GM19043 (cell line): ENCODE measurements at regions not wholly inside any gene's neighbourhood (a gene's known extent, or its start where the extent isn't known, plus 50 kb on each side); places are given as distances from the start of the nearest gene placed in this dataset.
"Not testable (repeated sequence)": the region's sequence is repeated elsewhere in the genome, so short reads cannot be mapped to it uniquely, and the experiment has no call there.

ENCODE experiments used
- ATAC-seq: cut with Tn5 transposase; IDR thresholded peaks from one replicate; pipeline ENCODE4 v1.9.1; 2021; ENCODE audit warnings: low read depth; ENCODE audit not compliant: unreplicated experiment

GRCh38 chr4:63123441-63123840 lies 1285.8 kb downstream of the TECRL start:
- ATAC-seq = no peak

DNA sequence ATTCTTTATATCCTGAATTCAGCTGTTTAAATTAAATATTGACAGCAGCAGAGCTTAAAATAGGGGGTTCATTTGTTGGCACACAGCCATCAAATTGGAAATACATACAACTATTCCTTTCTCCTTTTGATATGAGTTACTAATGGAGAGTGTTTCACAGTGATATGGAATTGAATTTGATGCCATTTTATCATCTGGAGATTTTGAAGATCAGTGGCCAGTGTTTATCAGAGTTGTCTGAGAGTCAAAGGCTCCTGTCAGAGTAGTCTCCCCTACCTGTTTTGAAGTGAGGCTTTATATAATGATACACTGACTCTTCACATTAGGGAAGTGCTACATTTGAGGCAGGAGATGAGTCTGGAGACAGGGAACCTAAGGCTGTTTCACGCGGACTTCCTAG lies 1286.3 kb downstream of the TECRL start:
- ATAC-seq = no peak

- no peak for ATAC-seq
These were observed 1302.7 kb downstream of the TECRL start for GRCh38 chr4:63106600-63106999.

- ATAC-seq = no peak
These were observed 1303.4 kb downstream of the TECRL start for GRCh38 chr4:63105839-63106238.

DNA sequence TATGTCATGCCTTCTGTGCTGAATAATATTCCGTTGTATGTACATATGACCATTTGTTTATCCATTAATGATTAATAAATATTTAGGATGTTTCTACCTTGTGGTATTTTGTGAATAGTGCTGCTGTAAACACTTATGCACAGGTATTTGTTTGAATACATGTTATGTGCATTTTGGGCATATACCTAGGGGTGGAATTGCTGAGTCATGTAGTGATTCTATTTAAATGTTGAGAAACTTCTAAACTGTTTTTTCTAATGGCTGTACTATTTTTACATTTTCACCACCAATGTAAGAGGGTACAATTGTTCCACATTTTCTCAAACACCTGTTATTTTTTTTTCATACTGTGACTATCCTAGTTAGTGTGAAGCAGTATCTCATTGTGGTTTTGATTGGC lies 1318.6 kb downstream of the TECRL start:
- ATAC-seq = no peak

DNA sequence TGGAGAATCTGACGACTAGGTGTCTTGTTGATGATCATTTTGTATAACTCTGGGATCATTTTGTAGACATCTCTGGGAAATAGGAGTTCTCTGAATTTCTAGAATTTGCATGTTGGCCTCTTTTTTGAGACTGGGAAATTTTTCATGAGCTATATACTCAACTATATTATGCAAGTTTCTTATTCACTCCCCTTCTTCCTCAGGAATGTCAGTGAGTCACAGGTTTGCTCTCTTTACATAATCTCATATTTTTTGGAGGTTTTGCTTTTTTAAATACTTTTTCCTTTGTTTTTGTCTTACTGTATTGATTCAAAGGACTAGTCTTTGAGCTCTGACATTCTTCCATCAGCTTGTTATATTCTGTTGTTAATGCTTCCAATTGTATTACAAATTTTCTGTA lies 1324.2 kb downstream of the TECRL start:
- ATAC-seq = no peak

GRCh38 chr4:63080934-63081333 lies 1328.3 kb downstream of the TECRL start:
- no peak for ATAC-seq

DNA sequence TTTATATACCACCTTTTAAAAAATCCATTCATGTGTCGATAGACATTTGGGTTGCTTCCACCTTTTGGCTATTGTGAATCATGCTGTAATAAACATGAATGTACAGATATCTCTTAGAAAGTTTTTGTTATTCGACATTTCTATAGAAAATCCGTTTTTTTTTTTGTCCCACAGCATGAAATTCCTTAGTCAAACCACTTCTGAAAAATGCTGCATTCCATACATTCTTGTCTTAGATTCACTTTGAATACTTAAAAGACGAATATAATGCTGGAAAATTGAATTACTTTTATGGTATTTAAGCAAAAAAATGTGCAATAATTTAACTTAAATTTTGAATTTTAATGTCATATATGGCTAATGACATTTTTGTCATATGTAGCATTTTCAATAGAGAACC lies 1345.5 kb downstream of the TECRL start:
- no peak for ATAC-seq

GRCh38 chr4:63062891-63063290 lies 1346.4 kb downstream of the TECRL start:
- ATAC-seq = not testable (repeated sequence)

DNA sequence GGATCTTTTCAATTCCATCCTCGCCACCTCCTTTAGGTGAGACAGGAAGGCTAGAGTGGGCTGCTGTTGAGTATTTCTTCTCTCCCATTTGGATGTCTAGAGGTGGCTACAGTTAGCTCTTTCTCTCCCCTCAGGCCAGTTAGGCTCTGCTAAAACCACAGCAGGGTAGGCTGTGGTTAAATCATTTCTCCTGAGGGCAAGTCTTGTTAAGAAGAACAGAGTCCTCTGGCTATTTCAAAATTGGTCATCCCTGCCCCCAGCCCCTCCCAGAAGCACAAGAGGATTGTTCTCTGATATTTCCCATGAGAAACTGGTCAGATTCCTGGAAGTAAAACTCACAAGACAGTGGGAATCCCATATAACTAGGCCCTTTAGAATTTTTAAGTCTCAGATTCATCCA lies 1359.5 kb downstream of the TECRL start:
- no peak for ATAC-seq

- ATAC-seq = no peak
These were observed 1360.0 kb downstream of the TECRL start for GRCh38 chr4:63049278-63049677.

- ATAC-seq = no peak
These were observed 1372.9 kb downstream of the TECRL start for GRCh38 chr4:63036159-63036866.

- no peak for ATAC-seq
These were observed 1379.9 kb downstream of the TECRL start for GRCh38 chr4:63029380-63029779.

DNA sequence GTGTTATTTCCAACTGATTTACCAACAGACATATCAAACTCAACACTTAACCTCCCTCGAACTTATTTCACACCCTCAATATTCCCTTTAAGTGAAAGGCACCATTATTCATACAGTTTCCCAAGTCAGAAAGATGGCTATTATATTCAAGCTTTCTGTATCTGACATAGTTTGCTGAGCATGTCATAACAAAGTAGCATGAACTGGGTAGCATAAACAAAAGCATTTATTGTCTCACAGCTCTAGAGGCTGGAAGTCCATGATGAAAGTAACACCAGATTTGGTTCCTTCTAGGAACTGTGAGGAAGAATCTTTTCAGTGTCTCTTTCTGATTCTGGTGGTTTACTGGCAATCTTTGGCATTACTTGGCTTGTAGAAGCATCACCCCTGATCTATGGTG lies 1388.6 kb downstream of the TECRL start:
- ATAC-seq = no peak

GRCh38 chr4:63017300-63017699 lies 1392.0 kb downstream of the TECRL start:
- no peak for ATAC-seq

- no peak for ATAC-seq
These were observed 1438.4 kb downstream of the TECRL start for GRCh38 chr4:62970846-62971245.

DNA sequence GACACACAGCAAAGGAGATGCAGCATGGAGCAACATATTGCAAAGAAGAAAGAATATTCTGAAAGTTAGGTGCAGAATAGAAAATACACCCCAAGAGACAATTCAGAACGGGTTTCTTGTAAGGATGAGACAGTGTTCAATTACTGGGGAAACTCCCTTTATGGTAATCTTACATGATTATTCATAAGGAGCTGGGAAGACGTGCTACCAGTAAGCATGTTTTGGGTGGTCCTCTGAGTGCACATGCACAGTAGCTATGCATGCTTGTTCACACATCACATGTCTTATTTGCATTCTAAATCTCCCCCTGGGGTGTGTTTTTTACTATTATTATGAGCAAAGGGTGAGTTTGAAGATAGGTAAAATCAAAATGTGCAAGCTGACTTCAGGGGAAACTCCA lies 1448.8 kb downstream of the TECRL start:
- ATAC-seq = no peak

DNA sequence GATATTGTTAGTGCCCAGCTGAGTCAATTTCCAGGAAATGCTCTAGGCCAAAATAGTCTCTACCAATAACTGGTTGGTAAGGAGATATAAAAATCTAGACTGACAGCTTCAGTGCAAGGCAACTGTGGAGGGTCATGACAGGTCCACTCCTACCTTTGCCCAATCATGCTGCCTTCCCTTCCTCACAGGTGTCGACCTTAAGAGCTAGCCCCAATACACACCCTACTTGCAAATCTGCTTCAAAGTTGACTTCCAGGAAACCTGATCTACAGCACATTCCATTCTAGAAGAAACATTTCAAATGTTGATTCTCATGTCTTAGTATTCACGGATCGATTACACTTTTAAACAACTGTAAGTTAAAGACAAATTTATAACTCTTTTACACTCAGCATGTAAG lies 1455.5 kb downstream of the TECRL start:
- ATAC-seq = no peak

GRCh38 chr4:62952366-62952765 lies 1456.9 kb downstream of the TECRL start:
- ATAC-seq = no peak

- ATAC-seq = no peak
These were observed 1461.1 kb downstream of the TECRL start for GRCh38 chr4:62948108-62948507.

DNA sequence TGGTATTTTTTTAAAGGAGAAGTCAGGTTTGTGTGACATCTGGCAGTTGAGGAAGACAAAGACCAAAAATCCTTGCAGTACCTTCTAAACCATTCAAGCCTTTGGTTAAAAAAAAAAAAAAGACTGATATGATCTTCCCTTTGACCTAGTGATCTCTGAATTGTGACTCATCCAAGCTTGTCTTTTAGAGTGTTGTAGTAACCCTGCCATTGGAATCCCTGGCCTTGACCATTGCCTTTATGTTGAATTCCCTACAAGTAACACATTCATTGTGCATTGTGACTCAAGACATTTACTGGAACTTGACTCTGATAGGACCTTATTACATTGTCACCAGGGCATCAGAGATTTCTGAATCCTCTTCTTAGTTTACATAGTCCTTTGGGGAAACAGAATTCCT lies 1469.0 kb downstream of the TECRL start:
- ATAC-seq = no peak

GRCh38 chr4:62930884-62931283 lies 1478.4 kb downstream of the TECRL start:
- no peak for ATAC-seq

DNA sequence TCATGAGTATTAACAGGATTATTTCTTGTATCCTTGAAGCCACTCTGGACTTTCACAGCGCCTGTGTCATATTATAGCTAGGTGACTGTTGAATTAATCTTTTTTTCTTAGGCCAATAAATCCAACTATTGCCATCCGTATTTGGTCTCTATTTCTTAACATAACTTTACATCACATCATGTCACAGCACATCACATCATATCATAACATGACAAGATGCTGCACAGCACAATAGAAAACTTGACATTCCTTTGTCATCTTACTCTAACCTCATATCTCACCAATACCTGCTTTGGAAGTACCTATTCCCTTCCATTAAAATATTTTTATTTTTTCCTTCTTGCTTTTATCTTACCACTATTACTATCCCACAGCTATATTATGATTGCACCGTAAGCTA lies 1480.8 kb downstream of the TECRL start:
- ATAC-seq = no peak
